WTC11 (cell line): ENCODE measurements at regions not wholly inside any gene's neighbourhood (a gene's known extent, or its start where the extent isn't known, plus 50 kb on each side); places are given as distances from the start of the nearest gene placed in this dataset.

Experiments used
- CBFB ChIP-seq: sonication (generic); formaldehyde crosslinking; IDR thresholded peaks from 2 replicates; pipeline ENCODE4 v1.8.1; 2022; ENCODE audit warnings: mild to moderate bottlenecking, low read depth, missing genetic modification reagents
- CDX4 ChIP-seq: fragments of 250-450 bp; sonication (Bioruptor Pico); IDR thresholded peaks from 2 replicates; pipeline ENCODE4 v1.9.0; 2021; ENCODE audit warnings: moderate library complexity, mild to moderate bottlenecking, inconsistent platforms, borderline replicate concordance
- GABPB1 ChIP-seq: sonication (generic); formaldehyde crosslinking; IDR thresholded peaks from 2 replicates; pipeline ENCODE4 v1.8.1; 2023; ENCODE audit warnings: mild to moderate bottlenecking, missing genetic modification reagents
- MYBL2 ChIP-seq: sonication (generic); formaldehyde crosslinking; IDR thresholded peaks from 2 replicates; pipeline ENCODE4 v1.8.1; 2023; ENCODE audit warnings: mild to moderate bottlenecking, moderate library complexity, missing genetic modification reagents
- SMAD3 ChIP-seq: sonication (generic); formaldehyde crosslinking; IDR thresholded peaks from 2 replicates; pipeline ENCODE4 v1.8.0; 2022; ENCODE audit warnings: missing genetic modification reagents, mild to moderate bottlenecking, borderline replicate concordance
- SP1 ChIP-seq: sonication (generic); formaldehyde crosslinking; conservative IDR thresholded peaks from 2 replicates; pipeline ENCODE4 v1.8.1; 2022; ENCODE audit warnings: missing genetic modification reagents
- TCF7 ChIP-seq: sonication (generic); formaldehyde crosslinking; IDR thresholded peaks from 2 replicates; pipeline ENCODE4 v1.8.0; 2022; ENCODE audit warnings: mild to moderate bottlenecking, low read depth, missing genetic modification reagents, moderate library complexity
- TEAD4 ChIP-seq: sonication (generic); formaldehyde crosslinking; IDR thresholded peaks from 2 replicates; pipeline ENCODE4 v1.8.0; 2022; ENCODE audit warnings: mild to moderate bottlenecking, missing genetic modification reagents
- ZNF281 ChIP-seq: sonication (generic); formaldehyde crosslinking; IDR thresholded peaks from 2 replicates; pipeline ENCODE4 v1.8.0; 2023; ENCODE audit warnings: mild to moderate bottlenecking, missing genetic modification reagents
- TF ChIP-seq, protein P1 (sequence below): fragments of 200-600 bp; IDR thresholded peaks from 2 replicates; pipeline ENCODE4 v1.8.0; 2022; ENCODE audit warnings: antibody characterized with exemption
- TF ChIP-seq, protein P2 (sequence below): sonication (generic); formaldehyde crosslinking; IDR thresholded peaks from 2 replicates; pipeline ENCODE4 v1.8.1; 2022; ENCODE audit warnings: low read depth, missing genetic modification reagents, borderline replicate concordance

DNA sequence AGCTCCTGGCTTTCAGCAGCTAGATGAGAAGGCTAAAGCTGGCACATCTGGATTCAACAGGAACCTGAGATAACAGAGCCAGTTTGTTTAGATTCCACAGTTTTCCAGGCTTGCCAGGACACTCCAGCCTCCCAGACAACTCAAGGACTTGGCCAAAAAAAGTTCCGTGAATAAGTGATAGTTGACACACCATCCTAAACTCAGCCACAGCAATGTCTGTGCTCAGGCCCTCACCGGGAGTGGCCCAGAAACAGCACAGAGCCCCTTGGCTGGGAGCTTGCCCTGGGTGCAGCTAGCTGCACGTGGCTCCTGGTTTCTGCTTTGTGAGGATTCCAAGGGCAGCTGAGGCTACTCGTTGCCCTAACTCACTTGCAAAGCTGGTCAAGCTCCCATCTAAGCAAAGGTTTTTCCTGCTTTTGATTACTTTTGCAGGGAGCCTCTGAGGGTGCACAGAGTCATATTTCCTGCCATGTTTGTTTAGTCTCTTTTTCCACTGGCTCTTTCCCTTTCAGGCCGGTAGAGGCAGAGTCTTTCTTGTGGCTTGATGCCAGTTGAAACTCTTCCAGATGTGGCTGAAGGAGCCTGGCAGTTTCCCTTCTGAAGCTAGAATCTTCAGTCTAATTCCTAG lies 118.3 kb upstream of the ECI2 start:
- TF ChIP-seq TEAD4 (CRISPR knock-in tag) = no peak
- TF ChIP-seq SMAD3 (CRISPR knock-in tag) = no peak
- TF ChIP-seq, protein P1, sequence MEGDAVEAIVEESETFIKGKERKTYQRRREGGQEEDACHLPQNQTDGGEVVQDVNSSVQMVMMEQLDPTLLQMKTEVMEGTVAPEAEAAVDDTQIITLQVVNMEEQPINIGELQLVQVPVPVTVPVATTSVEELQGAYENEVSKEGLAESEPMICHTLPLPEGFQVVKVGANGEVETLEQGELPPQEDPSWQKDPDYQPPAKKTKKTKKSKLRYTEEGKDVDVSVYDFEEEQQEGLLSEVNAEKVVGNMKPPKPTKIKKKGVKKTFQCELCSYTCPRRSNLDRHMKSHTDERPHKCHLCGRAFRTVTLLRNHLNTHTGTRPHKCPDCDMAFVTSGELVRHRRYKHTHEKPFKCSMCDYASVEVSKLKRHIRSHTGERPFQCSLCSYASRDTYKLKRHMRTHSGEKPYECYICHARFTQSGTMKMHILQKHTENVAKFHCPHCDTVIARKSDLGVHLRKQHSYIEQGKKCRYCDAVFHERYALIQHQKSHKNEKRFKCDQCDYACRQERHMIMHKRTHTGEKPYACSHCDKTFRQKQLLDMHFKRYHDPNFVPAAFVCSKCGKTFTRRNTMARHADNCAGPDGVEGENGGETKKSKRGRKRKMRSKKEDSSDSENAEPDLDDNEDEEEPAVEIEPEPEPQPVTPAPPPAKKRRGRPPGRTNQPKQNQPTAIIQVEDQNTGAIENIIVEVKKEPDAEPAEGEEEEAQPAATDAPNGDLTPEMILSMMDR = no peak
- TF ChIP-seq GABPB1 (CRISPR knock-in tag) = no peak
- TF ChIP-seq ZNF281 (CRISPR knock-in tag) = no peak
- TF ChIP-seq SP1 (CRISPR knock-in tag) = no peak
- TF ChIP-seq TCF7 = no peak
- no peak for TF ChIP-seq CBFB (CRISPR knock-in tag)
- TF ChIP-seq, protein P2, sequence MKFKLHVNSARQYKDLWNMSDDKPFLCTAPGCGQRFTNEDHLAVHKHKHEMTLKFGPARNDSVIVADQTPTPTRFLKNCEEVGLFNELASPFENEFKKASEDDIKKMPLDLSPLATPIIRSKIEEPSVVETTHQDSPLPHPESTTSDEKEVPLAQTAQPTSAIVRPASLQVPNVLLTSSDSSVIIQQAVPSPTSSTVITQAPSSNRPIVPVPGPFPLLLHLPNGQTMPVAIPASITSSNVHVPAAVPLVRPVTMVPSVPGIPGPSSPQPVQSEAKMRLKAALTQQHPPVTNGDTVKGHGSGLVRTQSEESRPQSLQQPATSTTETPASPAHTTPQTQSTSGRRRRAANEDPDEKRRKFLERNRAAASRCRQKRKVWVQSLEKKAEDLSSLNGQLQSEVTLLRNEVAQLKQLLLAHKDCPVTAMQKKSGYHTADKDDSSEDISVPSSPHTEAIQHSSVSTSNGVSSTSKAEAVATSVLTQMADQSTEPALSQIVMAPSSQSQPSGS (CRISPR knock-in tag) = no peak
- TF ChIP-seq CDX4 = no peak
- TF ChIP-seq MYBL2 (CRISPR knock-in tag) = no peak
